GM12891 (cell line): ENCODE measurements at regions not wholly inside any gene's neighbourhood (a gene's known extent, or its start where the extent isn't known, plus 50 kb on each side); places are given as distances from the start of the nearest gene placed in this dataset.

Source experiments
- PAX5 ChIP-seq: IDR thresholded peaks from 2 replicates; pipeline ENCODE4 v1.6.1; 2011; ENCODE audit warnings: low read length, moderate library complexity, mild to moderate bottlenecking; ENCODE audit not compliant: insufficient read depth, severe bottlenecking
- POLR2A ChIP-seq: IDR thresholded peaks from 2 replicates; pipeline ENCODE4 v1.6.1; 2011; ENCODE audit warnings: low read depth, low read length, control low read depth
- POLR2AphosphoS5 ChIP-seq: IDR thresholded peaks from 2 replicates; pipeline ENCODE4 v1.6.1; 2011; ENCODE audit warnings: low read depth, low read length, control low read depth
- POU2F2 ChIP-seq: IDR thresholded peaks from 2 replicates; pipeline ENCODE4 v1.6.1; 2011; ENCODE audit warnings: low read depth, mild to moderate bottlenecking, control low read depth, low read length, moderate library complexity
- SPI1 ChIP-seq: IDR thresholded peaks from 2 replicates; pipeline ENCODE4 v1.6.1; 2011; ENCODE audit warnings: low read depth, low read length, control low read depth
- TAF1 ChIP-seq: IDR thresholded peaks from 2 replicates; pipeline ENCODE4 v1.6.1; 2011; ENCODE audit warnings: low read depth, low read length, control low read depth

DNA sequence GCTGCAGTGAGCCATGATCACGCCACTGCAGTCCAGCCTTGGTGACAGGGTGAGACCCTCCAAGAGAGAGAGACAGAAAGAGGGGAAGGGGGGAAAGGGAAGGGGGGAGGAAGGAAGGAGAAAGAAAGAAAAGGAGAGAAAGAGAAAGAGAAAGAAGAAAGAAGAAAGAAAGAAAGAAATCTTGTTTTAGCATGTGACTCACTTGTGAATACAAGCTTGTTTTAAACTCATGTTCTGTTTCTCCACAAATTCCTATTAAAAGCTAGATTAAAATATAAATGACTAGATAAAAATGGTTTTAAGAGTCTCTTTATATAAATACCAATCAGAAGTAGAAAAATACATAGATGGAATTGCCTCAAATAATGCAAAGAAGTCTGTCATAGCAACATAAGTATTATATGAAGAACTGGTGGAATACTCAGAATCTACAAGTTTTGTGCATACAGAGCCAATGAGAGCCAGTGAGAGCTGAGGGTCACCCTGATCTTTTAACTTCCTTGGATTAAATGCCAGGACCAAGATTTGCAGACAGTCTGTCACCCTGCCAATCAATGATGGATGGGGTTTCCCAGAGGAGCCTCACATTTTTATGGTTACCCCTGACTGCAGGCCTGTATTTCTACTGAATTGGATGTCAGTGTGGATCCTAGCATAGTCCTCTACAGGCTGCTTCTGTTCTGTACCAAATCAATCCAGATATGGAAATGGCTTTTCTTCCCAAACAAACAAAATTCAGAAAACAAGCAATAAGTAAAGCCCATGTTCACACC, 50.8 kb upstream of the LY86 start:
- TF ChIP-seq POLR2A (no peak), POLR2AphosphoS5 (no peak), TAF1 (no peak), PAX5 (no peak), SPI1 (no peak), POU2F2 (no peak)
